GM21447 (cell line): ENCODE measurements at regions not wholly inside any gene's neighbourhood (a gene's known extent, or its start where the extent isn't known, plus 50 kb on each side); places are given as distances from the start of the nearest gene placed in this dataset.
"Not testable (repeated sequence)": the region's sequence is repeated elsewhere in the genome, so short reads cannot be mapped to it uniquely, and the experiment has no call there.

Experiments used
- ATAC-seq: cut with Tn5 transposase; IDR thresholded peaks from one replicate; pipeline ENCODE4 v1.9.1; 2021; ENCODE audit not compliant: unreplicated experiment

- no peak for ATAC-seq
Observed at GRCh38 chr3:194908496-194908895, 222.8 kb downstream of the FAM43A start.

- no peak for ATAC-seq
Observed at GRCh38 chr3:194908972-194909371, 223.3 kb downstream of the FAM43A start.

- no peak for ATAC-seq
Observed at GRCh38 chr3:194910414-194910984, 224.8 kb downstream of the FAM43A start.

- no peak for ATAC-seq
Observed at GRCh38 chr3:194913316-194913715, 227.6 kb downstream of the FAM43A start.

GRCh38 chr3:194924889-194925288 is 239.2 kb downstream of the FAM43A start:
- ATAC-seq = not testable (repeated sequence)

- no peak for ATAC-seq
Observed at GRCh38 chr3:194925614-194926013, 239.9 kb downstream of the FAM43A start.

- ATAC-seq = no peak
Observed at GRCh38 chr3:194928227-194928626, 242.5 kb downstream of the FAM43A start.

- no peak for ATAC-seq
Observed at GRCh38 chr3:194928831-194929577, 243.3 kb downstream of the FAM43A start.

GRCh38 chr3:194929578-194929960 is 243.9 kb downstream of the FAM43A start:
- no peak for ATAC-seq

GRCh38 chr3:194930377-194931204 is 244.9 kb downstream of the FAM43A start:
- ATAC-seq = no peak

- no peak for ATAC-seq
Observed at GRCh38 chr3:194931347-194931746, 245.7 kb downstream of the FAM43A start.

- ATAC-seq = no peak
Observed at GRCh38 chr3:194931865-194932264, 246.2 kb downstream of the FAM43A start.

GRCh38 chr3:194933465-194933864 is 247.8 kb downstream of the FAM43A start:
- ATAC-seq = no peak

GRCh38 chr3:194935061-194935460 is 249.4 kb downstream of the FAM43A start:
- no peak for ATAC-seq

- no peak for ATAC-seq
Observed at GRCh38 chr3:194935632-194936470, 250.2 kb downstream of the FAM43A start.

GRCh38 chr3:194936659-194937058 is 251.0 kb downstream of the FAM43A start:
- no peak for ATAC-seq

- no peak for ATAC-seq
Observed at GRCh38 chr3:194937144-194937543, 251.5 kb downstream of the FAM43A start.

- ATAC-seq = no peak
Observed at GRCh38 chr3:194937882-194938321, 252.2 kb downstream of the FAM43A start.

GRCh38 chr3:194938845-194939531 is 253.3 kb downstream of the FAM43A start:
- ATAC-seq = no peak

GRCh38 chr3:194939532-194939909 is 253.8 kb downstream of the FAM43A start:
- ATAC-seq = no peak
